ENCODE measurements at regions not wholly inside any gene's neighbourhood (a gene's known extent, or its start where the extent isn't known, plus 50 kb on each side); places are given as distances from the start of the nearest gene placed in this dataset.

DNA sequence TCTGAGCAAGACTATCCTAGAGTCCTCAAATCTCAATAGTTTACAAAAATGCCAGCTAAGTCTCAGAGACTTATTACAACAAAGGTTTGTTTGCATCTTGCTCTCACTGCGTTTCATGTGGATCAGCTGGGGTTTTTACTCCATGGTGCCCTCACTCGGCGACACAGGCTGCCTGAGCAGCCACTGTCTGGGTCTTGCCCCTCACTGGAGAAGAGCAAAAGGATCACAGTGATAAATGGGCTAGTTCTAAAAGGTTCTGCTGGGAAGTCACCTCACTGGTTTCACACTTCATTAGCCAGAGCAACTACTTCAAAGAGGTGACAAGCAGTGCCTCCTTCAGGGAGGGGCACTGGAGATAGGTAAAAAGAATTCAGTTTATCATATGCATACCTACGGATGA, 392.0 kb downstream of the RPL10L start:
- intact Hi-C loops (cut with DNase I) = no loop called here
- H3K27ac ChIP-seq = no peak overlapping the region
- 49 to 68% (median 53%) methylated on average over 4 of the region's 4 CpGs for WGBS, 4 donors

DNA sequence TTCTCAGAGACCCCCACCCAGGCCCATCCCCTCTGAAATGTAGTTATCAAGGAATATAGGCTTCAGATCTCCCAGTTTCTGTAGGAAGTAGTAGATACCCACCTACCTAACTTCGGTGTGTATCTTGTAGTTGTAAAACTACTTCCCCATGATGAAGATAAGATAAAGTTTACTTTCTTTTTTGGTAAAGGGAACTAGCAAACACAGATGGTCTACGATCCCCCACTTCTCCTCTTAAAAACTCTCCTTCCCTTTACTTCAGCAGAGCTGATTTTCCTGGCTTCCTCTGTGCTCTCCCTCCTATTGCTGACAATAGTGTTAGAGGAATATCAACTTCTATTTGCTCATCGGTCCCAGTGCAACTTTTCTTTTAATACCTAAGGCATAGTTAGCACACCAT, 395.2 kb downstream of the RPL10L start:
- no peaks in the 10 kb centered on the region for H3K27me3 ChIP-seq
- no peaks in the 10 kb centered on the region for H3K9me3 ChIP-seq (replicated peaks in 1 of 3)

More for the DNA sequence above, 392.0 kb downstream of the RPL10L start:
- H3K4me3 ChIP-seq = no peak overlapping the region
- no peaks in the 10 kb centered on the region for H3K9me3 ChIP-seq (replicated peaks in 1 of 3)
- H3K4me1 ChIP-seq (replicated peaks in 1 of 2) = no peaks in the 10 kb centered on the region
- H3K27me3 ChIP-seq = no peaks in the 10 kb centered on the region
- no peak for TF ChIP-seq POLR2A (IDR thresholded peaks at IDR 0.05)
- TF ChIP-seq, protein P1, sequence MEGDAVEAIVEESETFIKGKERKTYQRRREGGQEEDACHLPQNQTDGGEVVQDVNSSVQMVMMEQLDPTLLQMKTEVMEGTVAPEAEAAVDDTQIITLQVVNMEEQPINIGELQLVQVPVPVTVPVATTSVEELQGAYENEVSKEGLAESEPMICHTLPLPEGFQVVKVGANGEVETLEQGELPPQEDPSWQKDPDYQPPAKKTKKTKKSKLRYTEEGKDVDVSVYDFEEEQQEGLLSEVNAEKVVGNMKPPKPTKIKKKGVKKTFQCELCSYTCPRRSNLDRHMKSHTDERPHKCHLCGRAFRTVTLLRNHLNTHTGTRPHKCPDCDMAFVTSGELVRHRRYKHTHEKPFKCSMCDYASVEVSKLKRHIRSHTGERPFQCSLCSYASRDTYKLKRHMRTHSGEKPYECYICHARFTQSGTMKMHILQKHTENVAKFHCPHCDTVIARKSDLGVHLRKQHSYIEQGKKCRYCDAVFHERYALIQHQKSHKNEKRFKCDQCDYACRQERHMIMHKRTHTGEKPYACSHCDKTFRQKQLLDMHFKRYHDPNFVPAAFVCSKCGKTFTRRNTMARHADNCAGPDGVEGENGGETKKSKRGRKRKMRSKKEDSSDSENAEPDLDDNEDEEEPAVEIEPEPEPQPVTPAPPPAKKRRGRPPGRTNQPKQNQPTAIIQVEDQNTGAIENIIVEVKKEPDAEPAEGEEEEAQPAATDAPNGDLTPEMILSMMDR (IDR thresholded peaks at IDR 0.05) = no peak
- DNase-seq = no peak
- no peaks in the 10 kb centered on the region for H3K36me3 ChIP-seq (replicated peaks in 1 of 2)

DNA sequence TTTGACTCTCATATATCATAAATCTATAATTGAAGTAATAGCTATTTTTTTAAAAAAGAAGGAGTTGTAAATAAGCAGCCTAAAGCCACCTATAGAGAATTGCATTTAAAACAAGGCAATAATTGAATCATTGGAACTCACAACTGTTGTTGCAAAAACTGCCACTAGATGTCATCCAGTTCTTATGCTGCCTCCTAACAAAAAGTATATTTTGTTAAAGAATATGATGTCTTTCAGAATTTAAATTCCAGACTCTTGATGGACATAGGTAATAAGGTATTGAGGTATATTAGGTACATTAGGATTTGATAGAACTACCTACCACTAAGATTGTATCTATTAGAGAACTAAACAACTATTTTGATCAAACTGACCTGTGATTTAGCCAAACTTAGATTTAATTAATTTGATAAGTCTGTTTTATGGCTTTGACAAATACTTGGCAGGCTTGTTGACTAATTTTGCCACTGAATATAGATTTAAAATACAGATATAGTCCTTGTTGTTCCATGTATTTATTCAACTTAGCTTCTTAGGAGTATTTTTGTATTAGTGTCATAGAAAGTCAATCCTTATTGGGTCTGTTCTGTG, 401.4 kb downstream of the RPL10L start:
- no peak for DNase-seq
- Histone ChIP-seq H3K4me3 (no peak overlapping the region), H3K36me3 (replicated peaks in 1 of 2) (no peaks in the 10 kb centered on the region), H3K4me1 (replicated peaks in 1 of 2) (no peaks in the 10 kb centered on the region), H3K27me3 (no peaks in the 10 kb centered on the region), H3K9me3 (replicated peaks in 1 of 3) (no peaks in the 10 kb centered on the region), H3K27ac (no peak overlapping the region)
- TF ChIP-seq POLR2A (IDR thresholded peaks at IDR 0.05) = no peak
- TF ChIP-seq, protein P1 (IDR thresholded peaks at IDR 0.05) = peak in 5 of 6 experiments; percentile 23 to 56 (median 44)
- intact Hi-C loops (cut with DNase I) = no loop called here

More for the DNA sequence above, 395.2 kb downstream of the RPL10L start:
- intact Hi-C loops (cut with DNase I) = no loop called here
- Histone ChIP-seq H3K4me1 (replicated peaks in 1 of 2) (no peaks in the 10 kb centered on the region), H3K27ac (no peak overlapping the region), H3K4me3 (no peak overlapping the region), H3K36me3 (replicated peaks in 1 of 2) (no peaks in the 10 kb centered on the region)
- TF ChIP-seq, protein P1 (IDR thresholded peaks at IDR 0.05) = no peak
- TF ChIP-seq POLR2A (IDR thresholded peaks at IDR 0.05) = no peak
- 57 to 75% (median 69%) methylated on average over 3 of the region's 3 CpGs for WGBS, 4 donors
- DNase-seq = no peak

DNA sequence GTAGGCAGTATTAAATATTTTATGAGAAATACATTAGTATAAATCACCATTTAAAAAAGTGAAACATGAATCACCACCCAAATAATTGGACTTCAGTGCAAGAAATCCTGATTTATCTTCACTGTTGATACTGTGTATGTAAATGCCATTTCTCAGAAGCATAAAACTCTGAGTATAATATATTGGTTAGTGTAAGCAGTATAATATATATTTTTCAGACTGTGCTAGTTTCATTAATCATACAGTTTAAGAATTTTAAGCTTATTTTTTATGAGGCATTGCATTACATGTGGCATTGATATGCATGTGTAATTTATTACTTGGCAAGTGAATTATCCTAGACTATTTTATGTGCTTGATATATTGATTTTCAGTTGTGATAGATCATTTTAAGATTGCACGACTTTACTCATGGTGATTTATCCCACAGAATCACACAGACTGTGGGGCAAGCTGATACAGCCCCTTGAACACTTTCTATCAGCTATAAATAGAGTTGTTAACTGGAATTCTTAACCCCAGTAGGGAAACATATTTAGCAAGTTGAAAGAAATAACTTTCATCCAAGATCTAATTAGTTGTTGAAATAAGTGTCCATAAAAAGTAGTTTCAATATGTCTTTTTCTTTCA, 403.5 kb downstream of the RPL10L start:
- no peaks in the 10 kb centered on the region for H3K4me1 ChIP-seq (replicated peaks in 1 of 2)
- no peaks in the 10 kb centered on the region for H3K9me3 ChIP-seq (replicated peaks in 1 of 3)
- TF ChIP-seq POLR2A (IDR thresholded peaks at IDR 0.05) = no peak
- TF ChIP-seq, protein P1 (IDR thresholded peaks at IDR 0.05) = no peak
- intact Hi-C loops (cut with DNase I) = no loop called here
- no peaks in the 10 kb centered on the region for H3K36me3 ChIP-seq (replicated peaks in 1 of 2)
- no peak overlapping the region for H3K4me3 ChIP-seq
- no peak overlapping the region for H3K27ac ChIP-seq
- H3K27me3 ChIP-seq = no peaks in the 10 kb centered on the region
- 22 to 37% (median 33%) methylated on average over 1 of the region's 1 CpG for WGBS, 4 donors
- DNase-seq = no peak
